Nephron progenitor cell (in vitro differentiated cells): ENCODE measurements at regions not wholly inside any gene's neighbourhood (a gene's known extent, or its start where the extent isn't known, plus 50 kb on each side); places are given as distances from the start of the nearest gene placed in this dataset.

ENCODE experiments used
- DNase-seq: peaks from one replicate; pipeline ENCODE4 v3.0.0; 2021
- H3K27ac Mint-ChIP-seq: 2 replicates; pipeline ENCODE4 v1.8.0; 2021; ENCODE audit warnings: mild to moderate bottlenecking, moderate library complexity, mixed read lengths
- H3K27me3 Mint-ChIP-seq: 2 replicates; pipeline ENCODE4 v1.8.0; 2021; ENCODE audit warnings: mild to moderate bottlenecking, low read depth, mixed read lengths; ENCODE audit not compliant: poor library complexity
- H3K36me3 Mint-ChIP-seq: 2 replicates; pipeline ENCODE4 v1.8.0; 2021; ENCODE audit warnings: low read depth, mixed read lengths
- H3K4me1 Mint-ChIP-seq: 2 replicates; pipeline ENCODE4 v1.8.0; 2021; ENCODE audit warnings: mixed read lengths
- H3K4me3 Mint-ChIP-seq: 2 replicates; pipeline ENCODE4 v1.8.0; 2021; ENCODE audit warnings: mild to moderate bottlenecking, moderate library complexity, mixed read lengths
- H3K9me3 Mint-ChIP-seq: 2 replicates; pipeline ENCODE4 v1.8.0; 2021; ENCODE audit warnings: mild to moderate bottlenecking, moderate library complexity, mixed read lengths
- CTCF ChIP-seq: fragments of 200-600 bp; sonication (generic); IDR thresholded peaks from 2 replicates; pipeline ENCODE4 v1.5.0; 2021; ENCODE audit warnings: antibody characterized with exemption

DNA sequence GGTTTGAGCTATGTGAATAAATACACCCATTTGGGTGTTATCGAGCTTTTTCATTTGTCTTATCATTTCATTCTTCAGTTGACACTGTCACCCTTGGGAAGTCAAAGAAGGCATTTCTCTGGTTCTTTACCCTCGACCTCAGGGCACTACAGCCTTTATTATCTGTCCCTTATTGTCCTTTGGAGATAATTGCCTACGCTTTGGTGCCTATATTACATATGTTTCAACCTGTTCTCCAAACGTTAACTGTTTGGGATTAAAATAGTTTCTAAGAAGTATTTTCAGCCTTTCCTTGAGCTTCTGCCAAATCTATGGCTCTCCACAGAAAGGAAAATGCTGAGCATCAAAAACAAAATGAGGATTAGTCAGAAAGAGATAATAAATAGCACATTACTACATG lies 395.4 kb upstream of the ADAMTS9 start:
- TF ChIP-seq CTCF, result no peak
- DNase-seq, result no peak
- Mint-ChIP-seq H3K4me3 (no peak overlapping the region), H3K27me3 (no peaks in the 10 kb centered on the region), H3K27ac (no peak overlapping the region), H3K9me3 (no peaks in the 10 kb centered on the region), H3K36me3 (no peaks in the 10 kb centered on the region), H3K4me1 (no peaks in the 10 kb centered on the region)

- H3K27me3 Mint-ChIP-seq, result no peaks in the 10 kb centered on the region
- no peak overlapping the region for H3K4me3 Mint-ChIP-seq
- no peak for DNase-seq
- H3K36me3 Mint-ChIP-seq, result no peaks in the 10 kb centered on the region
- TF ChIP-seq CTCF, result no peak
- peaks cover 10% of the 10 kb centered on the region for H3K9me3 Mint-ChIP-seq
- no peak overlapping the region for H3K27ac Mint-ChIP-seq
- no peaks in the 10 kb centered on the region for H3K4me1 Mint-ChIP-seq
These were observed 393.7 kb upstream of the ADAMTS9 start for GRCh38 chr3:65081536-65081935.

DNA sequence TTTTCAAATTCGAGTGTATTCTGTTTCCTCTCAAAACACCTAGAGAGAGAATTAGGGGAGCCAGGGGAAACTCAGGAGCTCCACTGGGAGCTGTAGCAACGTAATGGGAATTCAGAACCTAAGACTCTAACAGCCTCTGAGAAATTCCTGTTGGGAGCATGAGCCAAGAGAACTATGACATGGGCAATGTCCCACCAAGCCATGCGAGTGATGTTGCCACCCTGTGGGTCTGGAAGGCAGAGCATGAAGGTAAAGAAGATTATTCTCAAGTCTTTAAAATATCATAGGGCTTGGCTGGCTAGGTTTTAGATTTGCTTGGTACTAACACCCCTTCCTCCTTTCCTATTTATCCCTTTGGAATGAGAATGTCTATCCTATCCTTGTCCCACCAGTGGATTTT lies 392.6 kb upstream of the ADAMTS9 start:
- H3K4me3 Mint-ChIP-seq, result no peak overlapping the region
- DNase-seq, result no peak
- H3K27me3 Mint-ChIP-seq, result no peaks in the 10 kb centered on the region
- no peak for TF ChIP-seq CTCF
- H3K9me3 Mint-ChIP-seq, result peaks cover 20% of the 10 kb centered on the region
- H3K36me3 Mint-ChIP-seq, result no peaks in the 10 kb centered on the region
- H3K4me1 Mint-ChIP-seq, result no peaks in the 10 kb centered on the region
- H3K27ac Mint-ChIP-seq, result no peak overlapping the region

GRCh38 chr3:65079560-65079959 lies 391.8 kb upstream of the ADAMTS9 start:
- Mint-ChIP-seq H3K27me3 (no peaks in the 10 kb centered on the region), H3K4me3 (no peak overlapping the region), H3K9me3 (peaks cover 22% of the 10 kb centered on the region), H3K27ac (no peak overlapping the region), H3K36me3 (no peaks in the 10 kb centered on the region), H3K4me1 (no peaks in the 10 kb centered on the region)
- TF ChIP-seq CTCF, result no peak
- DNase-seq, result no peak

DNA sequence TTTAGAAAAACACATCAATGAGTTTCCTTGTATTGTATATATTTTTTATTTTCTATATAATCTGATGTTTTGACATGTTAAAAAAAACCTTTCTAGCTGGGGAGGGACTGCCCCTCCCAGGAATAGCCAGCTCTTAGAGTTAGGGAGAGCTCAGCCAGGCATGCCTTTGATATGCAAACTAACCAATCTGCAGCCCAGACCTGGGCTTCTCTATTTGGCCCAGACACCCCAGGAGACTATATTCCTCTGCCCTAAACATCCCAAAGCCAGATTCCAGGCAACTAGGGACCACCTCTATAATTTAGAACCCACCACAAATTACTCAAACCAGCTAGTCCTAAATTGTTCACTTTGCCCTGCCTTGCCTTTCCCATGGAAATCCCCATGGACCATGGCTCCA lies 390.9 kb upstream of the ADAMTS9 start:
- no peaks in the 10 kb centered on the region for H3K27me3 Mint-ChIP-seq
- no peak overlapping the region for H3K27ac Mint-ChIP-seq
- no peak for DNase-seq
- TF ChIP-seq CTCF, result no peak
- H3K4me1 Mint-ChIP-seq, result no peaks in the 10 kb centered on the region
- no peak overlapping the region for H3K4me3 Mint-ChIP-seq
- H3K36me3 Mint-ChIP-seq, result no peaks in the 10 kb centered on the region
- peaks cover 22% of the 10 kb centered on the region for H3K9me3 Mint-ChIP-seq

DNA sequence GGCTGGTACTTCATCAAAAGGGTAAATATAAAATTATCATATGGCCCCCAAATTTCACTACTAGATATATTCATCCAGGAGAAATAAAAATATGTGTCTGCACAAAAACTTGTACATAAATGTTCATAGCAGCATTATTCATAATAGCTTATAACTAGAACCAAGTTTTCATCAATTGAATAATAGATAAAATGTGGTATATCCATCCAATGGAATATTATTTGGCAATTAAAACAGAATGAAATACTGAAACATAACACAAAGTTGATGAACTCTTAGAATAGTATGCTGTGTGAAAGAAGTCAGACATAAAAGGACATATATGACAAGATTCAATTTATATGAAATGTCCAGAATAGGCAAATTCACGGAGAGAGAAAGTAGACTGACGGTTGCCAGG lies 389.3 kb upstream of the ADAMTS9 start:
- H3K36me3 Mint-ChIP-seq, result no peaks in the 10 kb centered on the region
- TF ChIP-seq CTCF, result no peak
- no peak for DNase-seq
- H3K9me3 Mint-ChIP-seq, result peaks cover 22% of the 10 kb centered on the region
- no peak overlapping the region for H3K4me3 Mint-ChIP-seq
- H3K4me1 Mint-ChIP-seq, result no peaks in the 10 kb centered on the region
- H3K27ac Mint-ChIP-seq, result no peak overlapping the region
- no peaks in the 10 kb centered on the region for H3K27me3 Mint-ChIP-seq
